ENCODE measurements at regions not wholly inside any gene's neighbourhood (a gene's known extent, or its start where the extent isn't known, plus 50 kb on each side); places are given as distances from the start of the nearest gene placed in this dataset.

DNA sequence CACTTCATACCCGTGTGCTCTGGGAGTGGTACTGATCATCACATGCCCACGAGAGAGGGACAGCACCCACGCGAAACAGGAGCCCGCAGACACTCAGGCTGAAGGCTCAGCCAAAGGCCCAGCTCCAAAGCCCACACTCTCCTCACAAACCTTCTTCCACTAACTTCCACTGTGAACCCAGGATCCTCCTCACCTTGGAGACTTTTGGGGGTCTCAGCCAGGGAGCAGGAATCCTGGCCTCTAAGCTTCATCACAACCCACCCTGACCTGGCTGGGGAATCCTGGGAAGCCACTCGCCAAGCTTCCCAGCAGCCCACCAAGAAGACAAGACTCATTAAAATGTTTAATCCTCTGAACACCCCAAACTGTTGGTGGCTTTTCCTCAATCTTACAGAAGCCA lies 421.2 kb downstream of the OCA2 start:
- TF ChIP-seq ZNF174 (tag by site-specific recombination; IDR thresholded peaks at IDR 0.05) = no peak
- TF ChIP-seq KLF9 (tag by site-specific recombination; IDR thresholded peaks at IDR 0.05; ENCODE audit: low read depth) = no peak
- no peak for TF ChIP-seq KLF10 (tag by site-specific recombination; IDR thresholded peaks at IDR 0.05)
- TF ChIP-seq WT1 (tag by site-specific recombination; IDR thresholded peaks at IDR 0.05) = no peak
- Histone ChIP-seq H3K9me3 (ENCODE audit: control insufficient read depth, insufficient read depth, low read depth, low read length) (no peaks in the 10 kb centered on the region), H3K4me1 (ENCODE audit: control insufficient read depth, insufficient read depth, low read length) (no peaks in the 10 kb centered on the region), H3K27ac (ENCODE audit: extremely low read depth, low read depth, low read length) (no peak overlapping the region), H3K4me3 (ENCODE audit: low read depth, low read length) (no peak overlapping the region), H3K36me3 (ENCODE audit: control insufficient read depth in 2 of 2, insufficient read depth in 1 of 2, low read length in 2 of 2) (no peaks in the 10 kb centered on the region)
- POLR2A ChIA-PET = no interaction called here
- CTCF ChIA-PET = interaction anchor here (0.6 kb wide), 2 partner anchors 29 to 421 kb away, joined by 3 to 6 read pairs; partner anchors contain the start of gene OCA2

DNA sequence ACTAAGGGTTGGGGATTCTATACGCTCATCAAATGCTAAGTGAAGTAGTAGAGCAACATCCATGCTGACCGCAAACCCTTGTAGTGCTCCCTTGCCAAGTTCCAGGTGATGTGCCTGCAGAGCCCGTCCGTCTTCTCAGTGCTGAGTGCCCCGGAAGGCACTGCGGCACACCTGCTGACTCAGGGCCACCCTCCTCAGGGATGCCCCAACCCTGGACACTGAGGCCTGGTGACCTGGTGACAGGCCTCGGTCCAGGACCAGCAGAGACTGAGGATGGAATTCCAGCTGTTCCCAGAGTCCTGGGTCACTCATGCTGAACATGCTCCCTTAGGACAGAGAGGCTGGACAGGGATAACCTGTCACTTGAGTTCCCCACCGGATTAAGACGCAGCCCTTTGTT lies 422.5 kb downstream of the OCA2 start:
- Histone ChIP-seq H3K27ac (ENCODE audit: extremely low read depth, low read depth, low read length) (no peak overlapping the region), H3K9me3 (ENCODE audit: control insufficient read depth, insufficient read depth, low read depth, low read length) (no peaks in the 10 kb centered on the region), H3K4me3 (ENCODE audit: low read depth, low read length) (no peak overlapping the region), H3K36me3 (ENCODE audit: control insufficient read depth in 2 of 2, insufficient read depth in 1 of 2, low read length in 2 of 2) (no peaks in the 10 kb centered on the region), H3K4me1 (ENCODE audit: control insufficient read depth, insufficient read depth, low read length) (no peaks in the 10 kb centered on the region)
- ChIA-PET POLR2A (no interaction called here), CTCF (no interaction called here)
- TF ChIP-seq, protein P1, sequence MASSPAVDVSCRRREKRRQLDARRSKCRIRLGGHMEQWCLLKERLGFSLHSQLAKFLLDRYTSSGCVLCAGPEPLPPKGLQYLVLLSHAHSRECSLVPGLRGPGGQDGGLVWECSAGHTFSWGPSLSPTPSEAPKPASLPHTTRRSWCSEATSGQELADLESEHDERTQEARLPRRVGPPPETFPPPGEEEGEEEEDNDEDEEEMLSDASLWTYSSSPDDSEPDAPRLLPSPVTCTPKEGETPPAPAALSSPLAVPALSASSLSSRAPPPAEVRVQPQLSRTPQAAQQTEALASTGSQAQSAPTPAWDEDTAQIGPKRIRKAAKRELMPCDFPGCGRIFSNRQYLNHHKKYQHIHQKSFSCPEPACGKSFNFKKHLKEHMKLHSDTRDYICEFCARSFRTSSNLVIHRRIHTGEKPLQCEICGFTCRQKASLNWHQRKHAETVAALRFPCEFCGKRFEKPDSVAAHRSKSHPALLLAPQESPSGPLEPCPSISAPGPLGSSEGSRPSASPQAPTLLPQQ (tag by site-specific recombination; IDR thresholded peaks at IDR 0.05) = no peak
- TF ChIP-seq HOXC10 (CRISPR knock-in tag; IDR thresholded peaks at IDR 0.05) (no peak), ZNF48 (tag by site-specific recombination; IDR thresholded peaks at IDR 0.05) (no peak), ZIC2 (tag by site-specific recombination; IDR thresholded peaks at IDR 0.05) (no peak), ZFP69B (tag by site-specific recombination; IDR thresholded peaks at IDR 0.05) (no peak), ZEB2 (tag by site-specific recombination; IDR thresholded peaks at IDR 0.05) (no peak)
- TF ChIP-seq, protein P2, sequence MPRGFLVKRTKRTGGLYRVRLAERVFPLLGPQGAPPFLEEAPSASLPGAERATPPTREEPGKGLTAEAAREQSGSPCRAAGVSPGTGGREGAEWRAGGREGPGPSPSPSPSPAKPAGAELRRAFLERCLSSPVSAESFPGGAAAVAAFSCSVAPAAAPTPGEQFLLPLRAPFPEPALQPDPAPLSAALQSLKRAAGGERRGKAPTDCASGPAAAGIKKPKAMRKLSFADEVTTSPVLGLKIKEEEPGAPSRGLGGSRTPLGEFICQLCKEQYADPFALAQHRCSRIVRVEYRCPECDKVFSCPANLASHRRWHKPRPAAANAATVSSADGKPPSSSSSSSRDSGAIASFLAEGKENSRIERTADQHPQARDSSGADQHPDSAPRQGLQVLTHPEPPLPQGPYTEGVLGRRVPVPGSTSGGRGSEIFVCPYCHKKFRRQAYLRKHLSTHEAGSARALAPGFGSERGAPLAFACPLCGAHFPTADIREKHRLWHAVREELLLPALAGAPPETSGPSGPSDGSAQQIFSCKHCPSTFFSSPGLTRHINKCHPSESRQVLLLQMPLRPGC (tag by site-specific recombination; IDR thresholded peaks at IDR 0.05) = no peak

DNA sequence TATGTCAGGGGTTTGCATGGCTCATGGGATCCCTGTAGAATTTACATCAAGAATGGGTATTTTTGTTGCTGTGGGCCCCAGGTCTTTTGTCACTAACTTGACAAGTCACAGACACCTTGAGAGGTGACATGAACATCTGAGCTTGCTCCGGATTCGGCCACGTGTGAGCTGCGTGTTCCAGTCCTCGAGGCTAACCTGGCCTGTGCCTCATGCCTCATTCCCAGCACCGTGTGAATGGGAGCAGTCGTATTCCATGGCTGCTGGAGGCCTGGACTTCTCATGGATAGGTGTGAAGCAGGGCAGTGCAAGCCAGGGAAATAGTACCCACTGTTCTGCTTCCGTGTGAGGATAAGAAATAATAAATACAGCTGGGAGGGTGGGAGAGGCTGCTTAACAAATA lies 423.5 kb downstream of the OCA2 start:
- Histone ChIP-seq H3K9me3 (ENCODE audit: control insufficient read depth, insufficient read depth, low read depth, low read length) (no peaks in the 10 kb centered on the region), H3K4me1 (ENCODE audit: control insufficient read depth, insufficient read depth, low read length) (no peaks in the 10 kb centered on the region), H3K36me3 (ENCODE audit: control insufficient read depth in 2 of 2, insufficient read depth in 1 of 2, low read length in 2 of 2) (no peaks in the 10 kb centered on the region), H3K4me3 (ENCODE audit: low read depth, low read length) (no peak overlapping the region), H3K27ac (ENCODE audit: extremely low read depth, low read depth, low read length) (no peak overlapping the region)
- POLR2A ChIA-PET = no interaction called here
- TF ChIP-seq ZNF132 (tag by site-specific recombination; IDR thresholded peaks at IDR 0.05; ENCODE audit: borderline replicate concordance) = no peak
- TF ChIP-seq ZNF19 (tag by site-specific recombination; IDR thresholded peaks at IDR 0.05; ENCODE audit: low read depth) = no peak
- TF ChIP-seq OVOL3 (tag by site-specific recombination; IDR thresholded peaks at IDR 0.05) = no peak
- no peak for TF ChIP-seq PRDM1 (tag by site-specific recombination; IDR thresholded peaks at IDR 0.05)
- TF ChIP-seq ZNF561 (tag by site-specific recombination; IDR thresholded peaks at IDR 0.05; ENCODE audit: borderline replicate concordance) = no peak
- TF ChIP-seq SP7 (tag by site-specific recombination; IDR thresholded peaks at IDR 0.05) = no peak
- no peak for TF ChIP-seq KLF16 (tag by site-specific recombination; IDR thresholded peaks at IDR 0.05)
- TF ChIP-seq ZNF792 (tag by site-specific recombination; IDR thresholded peaks at IDR 0.05) = no peak
- no peak for TF ChIP-seq ZSCAN30 (tag by site-specific recombination; IDR thresholded peaks at IDR 0.05)
- TF ChIP-seq, protein P3, sequence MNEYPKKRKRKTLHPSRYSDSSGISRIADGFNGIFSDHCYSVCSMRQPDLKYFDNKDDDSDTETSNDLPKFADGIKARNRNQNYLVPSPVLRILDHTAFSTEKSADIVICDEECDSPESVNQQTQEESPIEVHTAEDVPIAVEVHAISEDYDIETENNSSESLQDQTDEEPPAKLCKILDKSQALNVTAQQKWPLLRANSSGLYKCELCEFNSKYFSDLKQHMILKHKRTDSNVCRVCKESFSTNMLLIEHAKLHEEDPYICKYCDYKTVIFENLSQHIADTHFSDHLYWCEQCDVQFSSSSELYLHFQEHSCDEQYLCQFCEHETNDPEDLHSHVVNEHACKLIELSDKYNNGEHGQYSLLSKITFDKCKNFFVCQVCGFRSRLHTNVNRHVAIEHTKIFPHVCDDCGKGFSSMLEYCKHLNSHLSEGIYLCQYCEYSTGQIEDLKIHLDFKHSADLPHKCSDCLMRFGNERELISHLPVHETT (tag by site-specific recombination; IDR thresholded peaks at IDR 0.05) = no peak
- CTCF ChIA-PET = no interaction called here

Data from HEK293 (cell line).